GM10266 (cell line): ENCODE measurements at regions not wholly inside any gene's neighbourhood (a gene's known extent, or its start where the extent isn't known, plus 50 kb on each side); places are given as distances from the start of the nearest gene placed in this dataset.

Experiments used
- DNase-seq: peaks from one replicate; pipeline ENCODE4 v3.0.0; 2012; ENCODE audit errors: extremely low spot score
- CTCF ChIP-seq: IDR thresholded peaks from 2 replicates; pipeline ENCODE4 v1.5.1; 2012; ENCODE audit warnings: mild to moderate bottlenecking, low read depth; ENCODE audit not compliant: control insufficient read depth, insufficient read depth; ENCODE audit errors: missing control alignments

GRCh38 chr5:74146796-74147195 lies 493.7 kb downstream of the ENC1 start:
- TF ChIP-seq CTCF: no peak
- DNase-seq: no peak

- no peak for DNase-seq
- TF ChIP-seq CTCF: no peak
These were observed 494.6 kb downstream of the ENC1 start for GRCh38 chr5:74145951-74146350.

GRCh38 chr5:74143721-74144330 lies 496.7 kb downstream of the ENC1 start:
- TF ChIP-seq CTCF: no peak
- no peak for DNase-seq

- no peak for TF ChIP-seq CTCF
- DNase-seq: no peak
These were observed 497.4 kb downstream of the ENC1 start for GRCh38 chr5:74143151-74143550.

- DNase-seq: no peak
- TF ChIP-seq CTCF: no peak
These were observed 499.5 kb downstream of the ENC1 start for GRCh38 chr5:74141053-74141452.

- no peak for DNase-seq
- TF ChIP-seq CTCF: no peak
These were observed 500.1 kb downstream of the ENC1 start for GRCh38 chr5:74140409-74140808.

GRCh38 chr5:74139589-74139988 lies 500.9 kb downstream of the ENC1 start:
- no peak for DNase-seq
- no peak for TF ChIP-seq CTCF
